HCT116 (cell line): ENCODE measurements at regions not wholly inside any gene's neighbourhood (a gene's known extent, or its start where the extent isn't known, plus 50 kb on each side); places are given as distances from the start of the nearest gene placed in this dataset.

Experiments
- ATAC-seq: fragments of 200-7000 bp; cut with Tn5 transposase; 2 replicates; pipeline ENCODE4 v1.9.1; 2020; ENCODE audit warnings: mild to moderate bottlenecking, moderate library complexity
- BruUV-seq: library from RNA; stranded (reverse); fragments of 400-500 nt; replicated peaks from 2 replicates; lab custom pipeline; 2021; lab: Mats Ljungman, UMichigan
- CTCF ChIA-PET: fragments of 300-600 bp; sonication (Branson Sonifier 250); formaldehyde crosslinking; loops from one replicate; lab custom pipeline; 2021; ENCODE audit warnings: antibody characterized with exemption; lab: Charles Lee
- POLR2A ChIA-PET: fragments of 300-600, 350-600 bp; sonication (Branson Sonifier 250); formaldehyde crosslinking; loops from one replicate; lab custom pipeline; 2021; ENCODE audit warnings: antibody characterized with exemption; lab: Charles Lee
- RAD21 ChIA-PET, 2 experiments: fragments of 300-600 bp; sonication (Branson Sonifier 250); formaldehyde crosslinking; loops; one replicate each; lab custom pipeline; 2023; ENCODE audit warnings: low total read pairs in 2 of 2; ENCODE audit not compliant: uncharacterized antibody in 2 of 2, unreplicated experiment in 2 of 2, low non-redundant PET in 1 of 2; lab: Charles Lee
- DNase-seq: peaks from one replicate; pipeline ENCODE4 v3.0.0-alpha.2; 2010; ENCODE audit warnings: low read depth, low spot score
- H2AFZ ChIP-seq: fragments of 200-600 bp; shearing (Covaris generic), sonication (generic); 2 replicates; pipeline ENCODE4 v1.6.1; 2017; ENCODE audit warnings: low read depth, mixed run types, mixed read lengths, antibody characterized with exemption, low read length; ENCODE audit not compliant: poor library complexity, severe bottlenecking
- H3K27ac ChIP-seq: 2 replicates; pipeline ENCODE4 v1.5.1; 2012; ENCODE audit warnings: low read depth, low read length
- H3K27me3 ChIP-seq: fragments of 200-600 bp; sonication (generic); 2 replicates; pipeline ENCODE4 v1.6.1; 2016; ENCODE audit warnings: mixed run types, low read length, mixed read lengths; ENCODE audit not compliant: insufficient read depth
- H3K36me3 ChIP-seq, 2 experiments: fragments of 200-500 bp in 1 of 2; fragments of 200-600 bp in 1 of 2; sonication (Bioruptor generic) in 1 of 2; sonication (generic) in 1 of 2; 2 replicates each; pipeline versions ENCODE4 v1.5.1 to v1.6.1; 2014 to 2016; ENCODE audit warnings: low read length in 2 of 2, inconsistent platforms in 1 of 2, mixed read lengths in 1 of 2, mixed run types in 1 of 2; ENCODE audit not compliant: insufficient read depth in 2 of 2, control insufficient read depth in 1 of 2
- H3K4me1 ChIP-seq, 2 experiments: fragments of 200-600 bp in 1 of 2; sonication (generic) in 1 of 2; 2 replicates each; pipeline versions ENCODE4 v1.5.1 to v1.6.1; 2012 to 2017; ENCODE audit warnings: low read length in 2 of 2, inconsistent platforms in 1 of 2, mild to moderate bottlenecking in 1 of 2, mixed read lengths in 1 of 2, mixed run types in 1 of 2, moderate library complexity in 1 of 2; ENCODE audit not compliant: insufficient read depth in 2 of 2, control insufficient read depth in 1 of 2
- H3K4me2 ChIP-seq: fragments of 200-600 bp; sonication (generic); 2 replicates; pipeline ENCODE4 v1.6.1; 2017; ENCODE audit warnings: mixed run types, low read length, mixed read lengths
- H3K4me3 ChIP-seq, 2 experiments: fragments of 200-600 bp in 1 of 2; sonication (generic) in 1 of 2; replicated peaks in 1 of 2; 2 replicates each; pipeline ENCODE4 v1.5.1; 2011 to 2016; ENCODE audit warnings: low read length in 2 of 2, control low read depth in 1 of 2, low read depth in 1 of 2, mild to moderate bottlenecking in 1 of 2, mixed read lengths in 1 of 2, mixed run types in 1 of 2
- H3K79me2 ChIP-seq: fragments of 200-600 bp; sonication (generic); 2 replicates; pipeline ENCODE4 v1.6.1; 2017; ENCODE audit warnings: mild to moderate bottlenecking, mixed run types, low read length, moderate library complexity, mixed read lengths; ENCODE audit not compliant: insufficient read depth
- H3K9ac ChIP-seq: fragments of 200-600 bp; sonication (generic); 2 replicates; pipeline ENCODE4 v1.6.1; 2016; ENCODE audit warnings: low read length, mixed read lengths
- H3K9me2 ChIP-seq: fragments of 200-600 bp; sonication (generic), shearing (Covaris generic); 2 replicates; pipeline ENCODE4 v1.6.1; 2017; ENCODE audit warnings: mixed run types, mild to moderate bottlenecking, moderate library complexity; ENCODE audit not compliant: insufficient read depth
- H3K9me3 ChIP-seq, 2 experiments: fragments of 200-500 bp in 1 of 2; fragments of 200-600 bp in 1 of 2; sonication (Bioruptor generic) in 1 of 2; sonication (generic) in 1 of 2; 2 replicates each; pipeline ENCODE4 v1.6.1; 2014 to 2017; ENCODE audit warnings: low read length in 2 of 2, mixed read lengths in 2 of 2, inconsistent platforms in 1 of 2, low read depth in 1 of 2, mild to moderate bottlenecking in 1 of 2, mixed run types in 1 of 2, moderate library complexity in 1 of 2; ENCODE audit not compliant: control insufficient read depth in 1 of 2, insufficient read depth in 1 of 2
- H4K20me1 ChIP-seq: fragments of 200-600 bp; sonication (generic), shearing (Covaris generic); 2 replicates; pipeline ENCODE4 v1.6.1; 2017; ENCODE audit warnings: mixed run types, mild to moderate bottlenecking, moderate library complexity; ENCODE audit not compliant: insufficient read depth
- CBX3 ChIP-seq: IDR thresholded peaks from 2 replicates; pipeline ENCODE4 v1.6.1; 2012; ENCODE audit warnings: low read depth
- CEBPB ChIP-seq: IDR thresholded peaks from 2 replicates; pipeline ENCODE4 v1.6.1; 2012; ENCODE audit warnings: low read depth
- EGR1 ChIP-seq: IDR thresholded peaks from 2 replicates; pipeline ENCODE4 v1.6.1; 2012; ENCODE audit warnings: low read depth
- EZH2phosphoT487 ChIP-seq: fragments of 200-600 bp; IDR thresholded peaks from 2 replicates; pipeline ENCODE4 v1.6.1; 2018; ENCODE audit warnings: antibody characterized with exemption, borderline replicate concordance
- JUND ChIP-seq: IDR thresholded peaks from 2 replicates; pipeline ENCODE4 v1.6.1; 2012
- POLR2AphosphoS5 ChIP-seq: IDR thresholded peaks from 2 replicates; pipeline ENCODE4 v1.6.1; 2011; ENCODE audit warnings: mild to moderate bottlenecking, low read depth, low read length, moderate library complexity
- RAD21 ChIP-seq: IDR thresholded peaks from 2 replicates; pipeline ENCODE4 v1.6.1; 2012; ENCODE audit warnings: low read depth, mild to moderate bottlenecking
- SP1 ChIP-seq: IDR thresholded peaks from 2 replicates; pipeline ENCODE4 v1.6.1; 2012; ENCODE audit warnings: low read depth
- TCF7L2 ChIP-seq: IDR thresholded peaks from 2 replicates; pipeline ENCODE4 v1.7.0; 2011; ENCODE audit warnings: borderline replicate concordance, inconsistent platforms; ENCODE audit not compliant: insufficient read depth, insufficient read length; ENCODE audit errors: extremely low read depth
- ZFX ChIP-seq: fragments of 450-650 bp; IDR thresholded peaks from 2 replicates; pipeline ENCODE4 v1.6.1; 2017
- ZNF274 ChIP-seq: fragments of 200-500 bp; sonication (Bioruptor generic); IDR thresholded peaks from 2 replicates; pipeline ENCODE4 v1.6.1; 2014; ENCODE audit warnings: mild to moderate bottlenecking, low read depth, low read length, inconsistent platforms
- intact Hi-C: fragments of 100-400 bp; cut with micrococcal nuclease; formaldehyde crosslinking; loops from 2 replicates; pipeline ENCODE4 v1.10.0; 2022
- TF ChIP-seq, protein P1 (sequence below): IDR thresholded peaks from 2 replicates; pipeline ENCODE4 v1.6.1; 2012
- TF ChIP-seq, protein P2 (sequence below), 3 experiments: fragments of 200-600 bp in 1 of 3; sonication (generic) in 1 of 3; IDR thresholded peaks in 2 of 3; conservative IDR thresholded peaks in 1 of 3; 2 replicates each; pipeline ENCODE4 v1.5.1; 2012 to 2017; ENCODE audit warnings: low read depth in 2 of 3, low read length in 2 of 3, antibody characterized with exemption in 1 of 3, borderline replicate concordance in 1 of 3, control low read depth in 1 of 3, mild to moderate bottlenecking in 1 of 3, mixed read lengths in 1 of 3, mixed run types in 1 of 3, moderate library complexity in 1 of 3; ENCODE audit not compliant: insufficient read depth in 1 of 3

DNA sequence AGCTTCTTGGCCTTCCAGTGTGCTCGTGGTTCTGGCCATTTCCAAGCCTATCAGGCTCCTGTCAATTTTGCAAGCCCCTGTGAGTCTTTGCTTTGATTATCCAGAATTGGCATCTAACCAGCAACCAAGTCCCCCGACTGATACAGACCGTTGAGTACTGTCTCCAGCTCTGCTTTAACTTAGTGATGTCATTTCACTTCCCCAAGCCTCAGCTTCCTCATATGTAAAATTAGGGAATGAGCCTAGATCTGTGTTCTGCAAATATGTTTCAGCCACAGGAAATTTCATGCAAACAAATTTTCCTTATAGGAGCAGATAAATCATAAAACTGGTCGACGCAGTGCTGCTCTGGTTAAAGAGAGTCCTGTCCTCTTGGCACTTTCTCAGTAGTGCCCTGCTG, 60.1 kb upstream of the WSB1 start:
- Histone ChIP-seq H3K9me3 (no peaks in the 10 kb centered on the region), H3K4me2 (no peak overlapping the region)
- RAD21 ChIA-PET = no interaction called here
- DNase-seq = no peak
- BruUV-seq = no TSS peak
- TF ChIP-seq CBX3 (no peak), EGR1 (no peak), JUND (no peak), TCF7L2 (no peak), ZFX (no peak), ZNF274 (no peak), POLR2AphosphoS5 (no peak), RAD21 (no peak), CEBPB (no peak), SP1 (no peak), EZH2phosphoT487 (no peak)
- TF ChIP-seq, protein P1, sequence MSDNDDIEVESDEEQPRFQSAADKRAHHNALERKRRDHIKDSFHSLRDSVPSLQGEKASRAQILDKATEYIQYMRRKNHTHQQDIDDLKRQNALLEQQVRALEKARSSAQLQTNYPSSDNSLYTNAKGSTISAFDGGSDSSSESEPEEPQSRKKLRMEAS = no peak
- TF ChIP-seq, protein P2, sequence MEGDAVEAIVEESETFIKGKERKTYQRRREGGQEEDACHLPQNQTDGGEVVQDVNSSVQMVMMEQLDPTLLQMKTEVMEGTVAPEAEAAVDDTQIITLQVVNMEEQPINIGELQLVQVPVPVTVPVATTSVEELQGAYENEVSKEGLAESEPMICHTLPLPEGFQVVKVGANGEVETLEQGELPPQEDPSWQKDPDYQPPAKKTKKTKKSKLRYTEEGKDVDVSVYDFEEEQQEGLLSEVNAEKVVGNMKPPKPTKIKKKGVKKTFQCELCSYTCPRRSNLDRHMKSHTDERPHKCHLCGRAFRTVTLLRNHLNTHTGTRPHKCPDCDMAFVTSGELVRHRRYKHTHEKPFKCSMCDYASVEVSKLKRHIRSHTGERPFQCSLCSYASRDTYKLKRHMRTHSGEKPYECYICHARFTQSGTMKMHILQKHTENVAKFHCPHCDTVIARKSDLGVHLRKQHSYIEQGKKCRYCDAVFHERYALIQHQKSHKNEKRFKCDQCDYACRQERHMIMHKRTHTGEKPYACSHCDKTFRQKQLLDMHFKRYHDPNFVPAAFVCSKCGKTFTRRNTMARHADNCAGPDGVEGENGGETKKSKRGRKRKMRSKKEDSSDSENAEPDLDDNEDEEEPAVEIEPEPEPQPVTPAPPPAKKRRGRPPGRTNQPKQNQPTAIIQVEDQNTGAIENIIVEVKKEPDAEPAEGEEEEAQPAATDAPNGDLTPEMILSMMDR (IDR thresholded peaks at IDR 0.05 in 2 of 3, conservative IDR thresholded peaks at IDR 0.05 in 1 of 3; ENCODE audit: borderline replicate concordance in 1 of 3, insufficient read depth in 1 of 3, low read depth in 2 of 3, low read length in 2 of 3) = no peak
- TF ChIP-seq, all 23 proteins: peak for 0
- H3K27ac ChIP-seq = no peak overlapping the region
- H3K9ac ChIP-seq = no peak overlapping the region
- H3K36me3 ChIP-seq = no peaks in the 10 kb centered on the region
- no peak overlapping the region for H3K4me3 ChIP-seq
- intact Hi-C loops = loop anchor here (10.0 kb wide), 1 partner anchor 531 kb away; no protein-coding TSS in a partner anchor
- H3K4me1 ChIP-seq = no peaks in the 10 kb centered on the region
- ChIA-PET CTCF (interaction anchor here (1.8 kb wide), 1 partner anchor 27 kb away, joined by 6 read pairs; no protein-coding TSS in a partner anchor), POLR2A (no interaction called here)
- H3K27me3 ChIP-seq = no peaks in the 10 kb centered on the region
- no peaks in the 10 kb centered on the region for H4K20me1 ChIP-seq
- no peaks in the 10 kb centered on the region for H3K9me2 ChIP-seq
- no peak overlapping the region for H2AFZ ChIP-seq
- H3K79me2 ChIP-seq = no peaks in the 10 kb centered on the region
- no peak for ATAC-seq
